ENCODE measurements at regions not wholly inside any gene's neighbourhood (a gene's known extent, or its start where the extent isn't known, plus 50 kb on each side); places are given as distances from the start of the nearest gene placed in this dataset.
A peak's percentile ranks its signal among the peaks of the same experiment; 100 is the strongest.

DNA sequence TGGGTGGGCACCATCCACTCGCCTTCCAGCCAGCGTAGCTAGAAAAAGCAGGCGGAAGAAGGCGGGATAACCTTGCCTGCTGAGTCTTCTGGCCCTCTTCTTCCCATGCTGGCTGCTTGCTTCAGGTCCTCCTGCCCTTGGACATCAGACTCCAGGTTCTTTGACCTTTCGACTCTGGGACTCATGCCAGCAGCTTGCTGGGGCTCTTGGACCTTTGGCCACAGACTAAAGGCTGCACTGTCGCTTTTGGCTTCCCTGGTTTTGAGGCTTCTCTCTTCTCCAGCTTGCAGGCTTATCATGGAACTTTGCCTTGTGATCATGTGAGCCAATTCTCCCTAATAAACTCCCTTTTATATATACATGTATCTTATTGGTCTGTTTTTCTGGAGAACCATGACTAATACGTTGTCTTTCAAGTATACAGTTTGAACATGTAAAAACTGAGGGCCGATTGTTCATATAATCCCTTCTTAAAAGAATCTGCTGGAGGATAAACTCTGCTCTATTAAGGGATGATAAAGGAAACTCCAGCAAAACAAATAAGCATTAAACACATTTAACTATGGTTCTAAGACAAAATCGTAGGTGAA lies 116.6 kb upstream of the LCORL start:
- POLR2A ChIA-PET: no interaction called here
- Histone ChIP-seq H3K9ac (ENCODE audit: insufficient read depth, low read depth, low read length) (no peak overlapping the region), H3K27me3 (ENCODE audit: control insufficient read depth in 1 of 2, insufficient read depth in 2 of 2, low read length in 2 of 2) (no peaks in the 10 kb centered on the region), H2AFZ (ENCODE audit: low read length) (no peak overlapping the region), H3K9me3 (ENCODE audit: low read length) (no peaks in the 10 kb centered on the region), H4K20me1 (ENCODE audit: insufficient read depth, low read length) (no peaks in the 10 kb centered on the region), H3K27ac (ENCODE audit: extremely low read length, insufficient read depth, low read length) (no peak overlapping the region), H3K4me2 (ENCODE audit: low read depth, low read length) (no peak overlapping the region), H3K36me3 (replicated peaks in 1 of 2; ENCODE audit: control insufficient read depth in 1 of 2, insufficient read depth in 2 of 2, low read length in 2 of 2) (no peaks in the 10 kb centered on the region), H3K4me1 (ENCODE audit: insufficient read depth, low read length) (no peaks in the 10 kb centered on the region), H3K4me3 (replicated peaks in 1 of 3; ENCODE audit: insufficient read depth in 1 of 3, low read depth in 2 of 3, low read length in 3 of 3) (no peak overlapping the region), H3K79me2 (ENCODE audit: insufficient read depth, low read length) (no peaks in the 10 kb centered on the region)
- intact Hi-C loops (cut with micrococcal nuclease; ENCODE audit: unreplicated experiment) (no loop called here), in situ Hi-C loops (cut with HindIII; ENCODE audit: extremely low pct_ligation_motif_present, low pct_unique_long_range_greater_than_20kb) (no loop called here)
- TF ChIP-seq HNF4A (CRISPR knock-in tag; IDR thresholded peaks at IDR 0.05): peak; percentile 71
- TF ChIP-seq ZNF180 (CRISPR knock-in tag; IDR thresholded peaks at IDR 0.05; ENCODE audit: borderline replicate concordance, low read depth): no peak
- no TSS peak for BruUV-seq (replicated peaks)
- WGBS (ENCODE audit: low lambda C conversion rate): 28% methylated on average over 9 of the region's 9 CpGs
- FAIRE-seq: no peak
- DNase-seq (ENCODE audit: low spot score): peak; percentile 9
- no peak for ATAC-seq
- CTCF ChIA-PET (ENCODE audit: low intra/inter-chr PET ratio, low total read pairs): no interaction called here

DNA sequence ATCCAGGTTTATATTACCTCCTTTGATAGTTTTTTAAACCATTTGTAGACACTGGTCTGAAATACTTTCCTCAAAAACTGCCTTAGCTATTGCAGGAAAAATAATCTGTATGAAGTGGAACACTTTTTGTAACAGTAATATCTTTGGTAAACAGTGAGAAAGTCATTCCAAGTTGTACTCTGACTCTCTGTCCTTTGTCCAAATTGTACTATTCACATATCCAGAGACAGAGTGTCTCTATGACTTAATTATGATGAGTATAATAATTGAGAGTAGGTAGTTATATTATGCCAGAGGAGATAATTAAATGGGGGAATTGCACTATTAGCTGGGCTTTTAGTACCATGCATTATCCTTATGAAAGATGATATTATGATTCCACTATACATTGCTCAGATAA lies 112.6 kb upstream of the LCORL start:
- POLR2A ChIA-PET: no interaction called here

DNA sequence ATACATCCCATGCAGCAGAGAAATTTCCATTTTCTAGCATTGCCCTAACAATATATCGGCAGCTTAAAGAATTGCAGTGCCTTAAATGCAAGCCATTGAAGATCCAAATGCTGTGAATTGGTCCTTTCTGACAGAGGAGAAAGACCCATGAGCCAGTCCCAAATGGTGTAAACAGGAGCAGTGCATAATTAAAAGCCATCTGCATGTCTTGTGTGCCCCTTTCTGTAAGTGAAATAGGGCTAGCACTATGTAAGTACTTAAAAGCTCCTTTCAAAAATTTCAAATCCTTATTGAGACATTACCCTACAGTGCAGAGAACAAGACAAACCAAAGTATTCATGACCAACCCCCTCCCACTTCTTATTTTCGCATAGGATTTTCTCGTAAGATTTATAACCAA lies 108.7 kb upstream of the LCORL start:
- H3K4me3 ChIP-seq (replicated peaks in 1 of 3; ENCODE audit: insufficient read depth in 1 of 3, low read depth in 2 of 3, low read length in 3 of 3): no peak overlapping the region
- H3K27ac ChIP-seq (ENCODE audit: extremely low read length, insufficient read depth, low read length): no peak overlapping the region
- 56% methylated on average over 3 of the region's 3 CpGs for WGBS (ENCODE audit: low lambda C conversion rate)
- H3K4me2 ChIP-seq (ENCODE audit: low read depth, low read length): no peak overlapping the region
- TF ChIP-seq, protein P1, sequence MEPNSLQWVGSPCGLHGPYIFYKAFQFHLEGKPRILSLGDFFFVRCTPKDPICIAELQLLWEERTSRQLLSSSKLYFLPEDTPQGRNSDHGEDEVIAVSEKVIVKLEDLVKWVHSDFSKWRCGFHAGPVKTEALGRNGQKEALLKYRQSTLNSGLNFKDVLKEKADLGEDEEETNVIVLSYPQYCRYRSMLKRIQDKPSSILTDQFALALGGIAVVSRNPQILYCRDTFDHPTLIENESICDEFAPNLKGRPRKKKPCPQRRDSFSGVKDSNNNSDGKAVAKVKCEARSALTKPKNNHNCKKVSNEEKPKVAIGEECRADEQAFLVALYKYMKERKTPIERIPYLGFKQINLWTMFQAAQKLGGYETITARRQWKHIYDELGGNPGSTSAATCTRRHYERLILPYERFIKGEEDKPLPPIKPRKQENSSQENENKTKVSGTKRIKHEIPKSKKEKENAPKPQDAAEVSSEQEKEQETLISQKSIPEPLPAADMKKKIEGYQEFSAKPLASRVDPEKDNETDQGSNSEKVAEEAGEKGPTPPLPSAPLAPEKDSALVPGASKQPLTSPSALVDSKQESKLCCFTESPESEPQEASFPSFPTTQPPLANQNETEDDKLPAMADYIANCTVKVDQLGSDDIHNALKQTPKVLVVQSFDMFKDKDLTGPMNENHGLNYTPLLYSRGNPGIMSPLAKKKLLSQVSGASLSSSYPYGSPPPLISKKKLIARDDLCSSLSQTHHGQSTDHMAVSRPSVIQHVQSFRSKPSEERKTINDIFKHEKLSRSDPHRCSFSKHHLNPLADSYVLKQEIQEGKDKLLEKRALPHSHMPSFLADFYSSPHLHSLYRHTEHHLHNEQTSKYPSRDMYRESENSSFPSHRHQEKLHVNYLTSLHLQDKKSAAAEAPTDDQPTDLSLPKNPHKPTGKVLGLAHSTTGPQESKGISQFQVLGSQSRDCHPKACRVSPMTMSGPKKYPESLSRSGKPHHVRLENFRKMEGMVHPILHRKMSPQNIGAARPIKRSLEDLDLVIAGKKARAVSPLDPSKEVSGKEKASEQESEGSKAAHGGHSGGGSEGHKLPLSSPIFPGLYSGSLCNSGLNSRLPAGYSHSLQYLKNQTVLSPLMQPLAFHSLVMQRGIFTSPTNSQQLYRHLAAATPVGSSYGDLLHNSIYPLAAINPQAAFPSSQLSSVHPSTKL (CRISPR knock-in tag; IDR thresholded peaks at IDR 0.05): no peak
- TF ChIP-seq ZNF3 (CRISPR knock-in tag; IDR thresholded peaks at IDR 0.05): no peak
- TF ChIP-seq KLF13 (CRISPR knock-in tag; IDR thresholded peaks at IDR 0.05): no peak
- H3K36me3 ChIP-seq (replicated peaks in 1 of 2; ENCODE audit: control insufficient read depth in 1 of 2, insufficient read depth in 2 of 2, low read length in 2 of 2): no peaks in the 10 kb centered on the region
- no peak overlapping the region for H3K9ac ChIP-seq (ENCODE audit: insufficient read depth, low read depth, low read length)
- intact Hi-C loops (cut with micrococcal nuclease; ENCODE audit: unreplicated experiment): no loop called here
- BruUV-seq (replicated peaks): no TSS peak
- in situ Hi-C loops (cut with HindIII; ENCODE audit: extremely low pct_ligation_motif_present, low pct_unique_long_range_greater_than_20kb): no loop called here
- H3K9me3 ChIP-seq (ENCODE audit: low read length): no peaks in the 10 kb centered on the region
- no peaks in the 10 kb centered on the region for H3K4me1 ChIP-seq (ENCODE audit: insufficient read depth, low read length)
- ChIA-PET CTCF (ENCODE audit: low intra/inter-chr PET ratio, low total read pairs) (no interaction called here), POLR2A (no interaction called here)
- H3K27me3 ChIP-seq (ENCODE audit: control insufficient read depth in 1 of 2, insufficient read depth in 2 of 2, low read length in 2 of 2): no peaks in the 10 kb centered on the region
- no peak overlapping the region for H2AFZ ChIP-seq (ENCODE audit: low read length)
- DNase-seq (ENCODE audit: low spot score) (no peak), FAIRE-seq (no peak), ATAC-seq (no peak)
- no peaks in the 10 kb centered on the region for H4K20me1 ChIP-seq (ENCODE audit: insufficient read depth, low read length)
- H3K79me2 ChIP-seq (ENCODE audit: insufficient read depth, low read length): no peaks in the 10 kb centered on the region

More for the DNA sequence above, 112.6 kb upstream of the LCORL start:
- CTCF ChIA-PET (ENCODE audit: low intra/inter-chr PET ratio, low total read pairs): no interaction called here
- BruUV-seq (replicated peaks): no TSS peak
- Histone ChIP-seq H3K27ac (ENCODE audit: extremely low read length, insufficient read depth, low read length) (no peak overlapping the region), H3K4me2 (ENCODE audit: low read depth, low read length) (no peak overlapping the region), H3K9me3 (ENCODE audit: low read length) (no peaks in the 10 kb centered on the region), H2AFZ (ENCODE audit: low read length) (no peak overlapping the region), H3K79me2 (ENCODE audit: insufficient read depth, low read length) (no peaks in the 10 kb centered on the region), H3K4me1 (ENCODE audit: insufficient read depth, low read length) (no peaks in the 10 kb centered on the region), H3K27me3 (ENCODE audit: control insufficient read depth in 1 of 2, insufficient read depth in 2 of 2, low read length in 2 of 2) (no peaks in the 10 kb centered on the region), H3K36me3 (replicated peaks in 1 of 2; ENCODE audit: control insufficient read depth in 1 of 2, insufficient read depth in 2 of 2, low read length in 2 of 2) (no peaks in the 10 kb centered on the region), H3K9ac (ENCODE audit: insufficient read depth, low read depth, low read length) (no peak overlapping the region), H3K4me3 (replicated peaks in 1 of 3; ENCODE audit: insufficient read depth in 1 of 3, low read depth in 2 of 3, low read length in 3 of 3) (no peak overlapping the region), H4K20me1 (ENCODE audit: insufficient read depth, low read length) (no peaks in the 10 kb centered on the region)
- in situ Hi-C loops (cut with HindIII; ENCODE audit: extremely low pct_ligation_motif_present, low pct_unique_long_range_greater_than_20kb): no loop called here
- intact Hi-C loops (cut with micrococcal nuclease; ENCODE audit: unreplicated experiment): no loop called here
- TF ChIP-seq TBP (CRISPR knock-in tag; IDR thresholded peaks at IDR 0.05): no peak
- DNase-seq (ENCODE audit: low spot score) (no peak), ATAC-seq (no peak), FAIRE-seq (no peak)

Measured in HepG2 (cell line).